ENCODE measurements at regions not wholly inside any gene's neighbourhood (a gene's known extent, or its start where the extent isn't known, plus 50 kb on each side); places are given as distances from the start of the nearest gene placed in this dataset.

GRCh38 chr12:5305886-5306545 is 125.9 kb upstream of the NTF3 start:
- Histone ChIP-seq H3K4me3 (no peak overlapping the region), H3K27ac (no peak overlapping the region), H3K36me3 (no peaks in the 10 kb centered on the region), H3K4me1 (peaks cover 0 to 13% (median 6%) of the 10 kb centered on the region in 3 donors), H3K9me3 (no peaks in the 10 kb centered on the region), H3K27me3 (no peaks in the 10 kb centered on the region)
- TF ChIP-seq POLR2A (IDR thresholded peaks at IDR 0.05) (no peak), CTCF (IDR thresholded peaks at IDR 0.05) (no peak), EP300 (IDR thresholded peaks at IDR 0.05) (no peak), POLR2AphosphoS5 (IDR thresholded peaks at IDR 0.05) (no peak)
- no peak for ATAC-seq
- WGBS, 2 donors (ENCODE audit: low coverage in 1 of 2): 73 to 92% methylated on average over 3 to 4 of the region's 4 CpGs

- TF ChIP-seq POLR2AphosphoS5 (IDR thresholded peaks at IDR 0.05) (no peak), CTCF (IDR thresholded peaks at IDR 0.05) (no peak), EP300 (IDR thresholded peaks at IDR 0.05) (no peak), POLR2A (IDR thresholded peaks at IDR 0.05) (no peak)
- Histone ChIP-seq H3K27me3 (no peaks in the 10 kb centered on the region), H3K36me3 (no peaks in the 10 kb centered on the region), H3K4me3 (no peak overlapping the region), H3K27ac (no peak overlapping the region), H3K9me3 (no peaks in the 10 kb centered on the region), H3K4me1 (peaks cover 0 to 13% (median 6%) of the 10 kb centered on the region in 3 donors)
- 48 to 70% methylated on average over 1 to 2 of the region's 3 CpGs for WGBS, 2 donors (ENCODE audit: low coverage in 1 of 2)
- no peak for ATAC-seq
Observed at GRCh38 chr12:5307065-5307464, 124.8 kb upstream of the NTF3 start.

GRCh38 chr12:5308216-5308615 is 123.7 kb upstream of the NTF3 start:
- no peak for ATAC-seq

GRCh38 chr12:5308996-5309395 is 122.9 kb upstream of the NTF3 start:
- Histone ChIP-seq H3K36me3 (no peaks in the 10 kb centered on the region), H3K27me3 (no peaks in the 10 kb centered on the region), H3K9me3 (peaks cover 0 to 3% (median 0%) of the 10 kb centered on the region in 3 donors), H3K27ac (no peak overlapping the region), H3K4me1 (peaks cover 0 to 13% (median 6%) of the 10 kb centered on the region in 3 donors), H3K4me3 (no peak overlapping the region)
- TF ChIP-seq POLR2A (IDR thresholded peaks at IDR 0.05) (no peak), EP300 (IDR thresholded peaks at IDR 0.05) (no peak), CTCF (IDR thresholded peaks at IDR 0.05) (no peak), POLR2AphosphoS5 (IDR thresholded peaks at IDR 0.05) (no peak)
- ATAC-seq: no peak
- 75 to 87% methylated on average over 2 to 3 of the region's 8 CpGs for WGBS, 2 donors (ENCODE audit: low coverage in 1 of 2)

More at GRCh38 chr12:5308216-5308615, 123.7 kb upstream of the NTF3 start:
- no peaks in the 10 kb centered on the region for H3K9me3 ChIP-seq
- TF ChIP-seq CTCF (IDR thresholded peaks at IDR 0.05) (no peak), POLR2A (IDR thresholded peaks at IDR 0.05) (no peak), POLR2AphosphoS5 (IDR thresholded peaks at IDR 0.05) (no peak), EP300 (IDR thresholded peaks at IDR 0.05) (no peak)
- no peak overlapping the region for H3K27ac ChIP-seq
- no peaks in the 10 kb centered on the region for H3K36me3 ChIP-seq
- no peaks in the 10 kb centered on the region for H3K27me3 ChIP-seq
- no peak overlapping the region for H3K4me3 ChIP-seq
- H3K4me1 ChIP-seq: peaks cover 0 to 13% (median 6%) of the 10 kb centered on the region in 3 donors

- 8 to 18% methylated on average over 2 to 8 of the region's 8 CpGs for WGBS, 2 donors (ENCODE audit: low coverage in 1 of 2)
- Histone ChIP-seq H3K36me3 (no peaks in the 10 kb centered on the region), H3K9me3 (peaks cover 0 to 7% (median 0%) of the 10 kb centered on the region in 3 donors), H3K4me3 (no peak overlapping the region), H3K27ac (no peak overlapping the region), H3K27me3 (no peaks in the 10 kb centered on the region), H3K4me1 (peaks cover 0 to 13% (median 6%) of the 10 kb centered on the region in 3 donors)
- no peak for TF ChIP-seq CTCF (IDR thresholded peaks at IDR 0.05)
- no peak for ATAC-seq
Observed at GRCh38 chr12:5309654-5310053, 122.3 kb upstream of the NTF3 start.

Measured in gastroesophageal sphincter (tissue), 4 donors.